NCI-H2171 (cell line): ENCODE measurements at regions not wholly inside any gene's neighbourhood (a gene's known extent, or its start where the extent isn't known, plus 50 kb on each side); places are given as distances from the start of the nearest gene placed in this dataset.
"Not testable (repeated sequence)": the region's sequence is repeated elsewhere in the genome, so short reads cannot be mapped to it uniquely, and the experiment has no call there.

Source experiments
- DNase-seq: peaks from one replicate; lab custom pipeline; 2025; lab: John Stamatoyannopoulos, UW

DNA sequence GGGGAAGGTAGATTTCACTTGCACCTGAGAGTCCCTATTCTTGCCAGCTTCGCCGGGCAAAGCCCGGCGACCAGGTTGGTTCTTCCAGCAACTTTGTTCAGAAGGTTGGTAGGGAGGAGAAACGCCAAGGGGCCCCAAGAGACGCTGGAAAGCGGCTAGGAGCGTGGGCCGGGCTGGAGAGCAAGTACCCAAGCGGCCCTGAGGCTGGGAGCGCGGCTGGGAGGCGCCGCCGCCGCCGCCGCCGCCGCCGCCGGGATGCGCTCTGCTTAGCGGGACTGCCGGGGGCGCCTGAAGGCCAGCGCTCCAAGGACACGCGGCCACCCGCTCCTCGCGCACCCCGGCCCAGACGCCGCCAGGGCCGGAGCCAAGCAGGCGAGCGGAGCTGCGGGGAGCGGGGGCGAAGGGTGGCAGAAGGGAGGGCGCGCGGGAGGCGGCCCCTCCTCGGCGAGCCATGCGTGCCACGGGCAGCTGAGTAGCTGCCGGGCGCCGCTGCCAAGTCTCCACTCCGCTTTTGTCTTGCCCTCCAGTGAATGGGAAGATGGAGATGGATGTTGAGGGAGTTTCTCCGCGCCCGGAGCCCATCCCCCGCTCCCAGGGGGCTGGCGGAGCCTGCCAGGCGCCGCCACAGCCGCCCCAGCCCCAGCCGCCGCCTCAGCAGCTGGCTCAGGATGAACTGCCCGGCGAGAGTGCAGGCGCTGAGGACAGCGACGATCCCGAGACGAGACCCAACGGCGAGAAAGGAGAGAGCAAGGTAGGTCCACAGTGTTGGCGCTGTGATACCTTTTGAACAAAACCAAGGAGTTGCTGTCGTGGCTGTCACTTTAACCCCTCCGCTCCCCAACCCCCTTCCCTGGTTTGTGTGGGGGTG lies 227.4 kb upstream of the AZI2 start:
- peak; percentile 43 for DNase-seq

DNA sequence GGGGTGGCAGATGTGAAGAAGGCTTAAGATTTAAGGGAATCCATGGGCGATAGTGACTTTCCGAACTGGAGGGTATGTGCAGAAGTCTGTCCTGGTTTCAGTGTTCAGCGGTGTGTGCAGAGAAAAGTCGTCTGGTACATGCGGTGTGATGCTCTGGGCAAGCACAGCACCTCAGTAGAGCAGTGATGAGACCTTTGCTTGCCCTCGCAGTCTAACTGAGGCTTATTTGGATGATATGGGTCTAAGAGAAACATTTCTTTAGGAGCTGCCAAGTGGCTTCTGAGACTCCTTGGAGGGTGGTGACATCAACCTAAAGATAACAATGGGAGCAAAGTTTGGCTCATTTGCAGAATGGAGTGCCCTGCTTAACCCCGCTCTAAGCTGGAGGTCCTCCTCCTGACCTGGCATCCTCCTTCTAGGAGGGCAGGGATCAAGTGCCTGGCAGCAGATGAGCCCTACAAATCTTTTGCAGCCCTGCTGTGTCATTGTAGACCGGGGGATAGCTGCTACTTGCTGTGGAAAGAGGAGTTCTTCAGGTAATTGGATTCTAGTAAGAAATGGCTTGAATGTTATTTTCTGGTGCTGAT lies 228.1 kb upstream of the AZI2 start:
- DNase-seq, result no peak

DNA sequence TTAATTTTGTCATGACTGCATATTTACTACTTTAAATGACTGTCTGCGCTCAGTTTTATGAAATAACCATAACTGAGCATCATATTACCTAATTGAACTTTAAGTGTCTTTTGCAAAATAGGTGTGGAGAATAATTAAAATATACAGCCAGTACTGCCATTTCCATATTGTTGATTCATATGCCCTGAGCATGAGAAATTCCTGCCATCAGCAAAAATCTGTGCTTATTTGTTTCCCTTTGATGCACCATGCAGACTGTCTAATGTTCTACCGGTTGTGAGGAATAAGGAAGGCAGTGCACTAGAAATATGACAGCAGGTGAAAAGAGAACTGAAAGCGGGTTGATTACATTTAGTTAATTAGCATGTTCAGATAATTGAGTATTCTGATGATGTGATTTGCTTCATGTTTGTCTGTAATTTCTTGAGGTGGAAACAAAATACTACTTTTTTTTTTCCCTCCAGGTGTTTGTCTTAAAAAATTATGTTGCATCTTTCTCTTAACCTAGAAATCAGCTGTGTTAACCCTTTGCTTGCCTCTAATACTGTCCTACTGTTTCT lies 229.4 kb upstream of the AZI2 start:
- no peak for DNase-seq

DNA sequence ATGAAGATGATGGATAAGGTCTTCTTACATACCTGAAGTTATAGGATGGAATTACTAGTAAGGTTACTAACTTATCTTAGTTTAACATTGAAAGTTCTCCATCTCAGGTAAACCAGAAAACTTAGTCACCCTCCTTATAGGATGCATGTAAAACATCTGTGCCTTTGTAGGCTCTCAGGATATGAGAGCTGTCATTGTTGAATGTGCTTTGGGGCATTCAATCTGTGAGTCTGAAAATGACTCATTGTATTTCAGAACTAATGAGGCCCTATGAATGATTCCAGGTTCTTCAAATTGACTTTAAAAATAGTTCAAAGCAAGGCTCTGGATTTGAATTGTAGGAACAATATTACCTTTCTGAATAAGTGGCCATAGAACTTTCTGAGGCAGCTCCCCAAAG lies 237.7 kb upstream of the AZI2 start:
- no peak for DNase-seq

DNA sequence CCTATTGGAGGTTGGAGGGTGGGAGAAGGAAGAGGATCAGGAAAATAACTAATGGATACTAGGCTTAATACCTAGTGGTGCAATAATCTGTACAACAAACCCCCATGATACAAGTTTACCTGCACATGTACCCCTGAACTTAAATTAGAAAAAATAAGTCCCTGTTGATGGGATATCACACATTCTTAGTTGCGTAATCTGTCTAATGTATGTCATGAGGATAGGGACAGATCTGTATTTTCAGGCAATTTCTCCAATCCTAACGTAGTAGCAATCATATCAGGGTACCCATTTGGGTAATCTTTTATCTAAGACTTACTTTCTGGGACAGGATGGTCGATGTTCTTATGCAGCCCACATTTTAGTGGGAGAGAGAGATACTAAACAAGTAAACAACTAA lies 239.1 kb upstream of the AZI2 start:
- no peak for DNase-seq

DNA sequence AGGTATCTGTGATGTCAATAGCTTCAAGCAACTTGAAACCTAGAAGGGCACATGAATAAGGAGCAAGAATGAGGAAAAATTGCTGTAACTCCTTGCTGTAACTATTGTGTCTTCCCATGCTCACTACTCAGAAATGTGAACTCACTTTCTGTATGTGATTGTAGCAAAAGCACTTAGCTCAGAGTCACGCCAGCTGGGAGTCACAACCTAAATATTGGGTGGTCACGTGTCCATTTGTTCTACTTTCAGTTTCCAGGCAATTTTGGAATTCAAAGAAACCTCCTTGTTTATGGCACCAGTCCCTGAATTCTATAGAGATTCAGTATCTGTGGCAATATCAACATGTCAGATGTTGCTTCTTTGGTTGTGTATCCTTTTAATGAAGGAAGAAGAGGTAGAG lies 241.6 kb upstream of the AZI2 start:
- DNase-seq, result no peak

DNA sequence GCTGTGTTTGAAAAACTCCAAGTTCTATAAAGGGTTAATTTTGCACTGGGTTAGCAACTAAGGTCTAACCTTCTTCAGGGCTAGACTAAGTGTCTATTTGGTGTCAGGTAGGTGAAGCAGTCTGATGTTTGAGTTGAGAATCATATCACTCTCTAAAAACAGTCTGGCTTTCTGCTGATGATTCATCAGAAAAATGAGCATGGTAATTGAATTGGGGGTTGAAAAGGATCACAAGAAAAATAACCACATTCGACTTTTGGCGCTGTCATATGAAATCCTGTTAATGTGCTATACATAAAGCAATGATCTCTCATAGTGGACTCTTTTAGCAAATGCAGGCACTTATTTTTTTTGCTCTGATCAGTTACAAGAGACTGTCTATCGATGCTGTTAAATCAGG lies 242.2 kb upstream of the AZI2 start:
- no peak for DNase-seq

DNA sequence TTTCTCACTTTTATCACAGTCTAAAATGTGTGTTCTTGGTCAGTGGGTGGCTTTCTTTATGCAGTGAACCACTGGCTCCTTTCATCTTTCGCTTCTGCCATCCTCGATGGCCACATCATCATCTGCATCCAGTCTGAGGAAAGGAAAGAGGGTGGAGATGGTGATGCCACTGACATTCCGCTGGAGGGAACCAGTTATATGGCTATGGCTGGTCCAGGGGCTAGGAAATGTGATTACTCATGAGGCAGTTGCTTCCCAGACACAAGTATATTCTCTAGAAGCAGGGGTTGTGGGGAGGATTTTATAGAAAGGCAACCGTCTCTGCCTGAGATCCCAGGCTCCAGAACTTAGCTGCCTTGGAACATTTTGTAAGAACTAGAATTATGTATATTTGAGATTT lies 246.7 kb upstream of the AZI2 start:
- DNase-seq, result no peak

DNA sequence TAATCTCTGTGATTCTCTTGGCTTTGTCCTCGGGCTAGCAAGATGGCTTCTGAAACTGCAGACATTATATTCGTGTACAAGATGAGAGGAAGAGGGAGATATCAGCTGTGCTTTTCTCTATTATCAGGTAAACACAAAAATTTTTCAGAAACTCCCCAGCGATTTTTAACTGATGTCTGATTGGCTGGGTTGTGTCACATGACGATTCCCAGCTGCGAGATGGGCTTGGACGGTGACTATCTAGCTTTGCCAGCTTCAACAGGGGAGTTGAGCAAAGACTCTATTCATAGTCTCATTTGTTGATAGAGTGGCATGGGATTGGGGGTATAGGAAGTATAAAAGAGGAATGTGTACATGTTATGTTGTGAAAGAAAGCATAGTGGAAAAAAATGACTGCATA lies 248.8 kb upstream of the AZI2 start:
- no peak for DNase-seq

DNA sequence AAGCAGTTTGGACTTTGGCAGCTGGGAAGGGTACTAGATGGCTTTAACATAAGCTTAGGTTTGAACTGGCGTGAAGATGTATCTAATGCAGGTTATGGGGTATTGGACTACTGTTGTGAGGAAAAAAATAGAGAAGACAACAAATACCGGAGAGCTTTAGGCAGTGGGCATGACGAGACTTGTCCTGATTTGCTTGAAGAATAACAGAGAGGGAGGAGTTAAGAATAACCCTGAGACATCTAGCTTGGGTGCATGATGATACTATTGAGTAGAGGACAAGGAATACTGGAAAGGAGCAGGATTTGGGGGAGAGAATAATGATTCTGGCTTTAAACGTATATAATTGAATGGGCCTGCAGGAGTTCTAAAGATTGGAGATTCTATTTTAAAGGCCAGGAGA lies 249.5 kb upstream of the AZI2 start:
- DNase-seq, result no peak

DNA sequence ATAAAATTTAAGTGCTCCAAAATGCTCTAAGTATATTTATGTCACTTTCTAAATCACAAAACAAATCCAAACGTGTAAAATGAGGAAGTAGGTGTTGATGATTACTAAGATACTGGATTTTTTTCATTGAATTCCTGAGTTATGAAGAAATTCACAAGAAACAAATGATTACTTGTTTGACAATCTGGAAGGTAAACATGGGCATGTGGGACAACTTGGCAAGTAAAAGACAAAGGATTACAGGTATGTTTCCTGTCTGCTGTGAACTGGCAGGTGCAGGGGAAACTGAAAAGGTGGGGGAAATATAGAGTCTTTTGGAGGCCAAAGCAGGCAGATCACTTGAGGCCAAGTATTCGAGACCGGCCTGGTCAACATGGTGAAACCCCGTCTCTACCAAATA lies 252.7 kb upstream of the AZI2 start:
- no peak for DNase-seq

DNA sequence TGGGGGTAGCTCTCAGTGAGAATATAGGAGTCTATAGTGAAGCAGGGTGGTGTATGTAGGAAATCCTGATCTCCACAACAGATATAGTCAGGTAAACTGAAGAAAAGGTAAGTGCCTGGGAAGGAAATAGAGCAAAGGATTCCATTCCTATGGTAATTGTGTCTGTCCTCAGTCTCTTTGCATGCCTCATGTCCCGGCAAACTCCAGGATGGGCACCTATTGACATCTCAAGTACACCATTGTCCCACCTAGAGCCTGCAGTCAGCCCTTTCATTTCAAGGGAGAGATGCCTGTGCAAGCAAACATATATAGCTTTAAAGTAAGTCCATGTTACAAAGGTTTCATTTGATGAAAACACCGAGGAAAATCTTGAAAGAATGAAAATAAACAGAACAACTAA lies 257.7 kb upstream of the AZI2 start:
- DNase-seq, result no peak

DNA sequence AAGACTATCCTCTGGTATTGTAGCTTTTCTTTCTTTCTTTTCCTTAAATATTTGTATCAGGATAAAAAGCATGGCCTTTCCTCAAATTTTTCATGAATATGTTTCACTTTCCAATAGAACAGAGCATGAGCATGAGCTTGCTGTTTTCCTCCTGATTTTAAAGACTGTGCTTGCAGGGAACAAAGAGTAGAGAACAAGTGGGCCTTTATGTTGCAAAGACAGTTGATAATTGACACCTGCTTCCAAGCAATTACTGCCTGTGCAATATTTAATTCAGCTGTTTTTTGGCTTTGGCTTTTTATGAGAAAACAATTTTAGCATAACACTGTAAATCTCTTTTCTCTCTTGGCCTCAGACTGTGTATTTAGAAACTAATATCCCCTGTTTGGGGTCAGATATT lies 263.6 kb upstream of the AZI2 start:
- DNase-seq, result no peak

DNA sequence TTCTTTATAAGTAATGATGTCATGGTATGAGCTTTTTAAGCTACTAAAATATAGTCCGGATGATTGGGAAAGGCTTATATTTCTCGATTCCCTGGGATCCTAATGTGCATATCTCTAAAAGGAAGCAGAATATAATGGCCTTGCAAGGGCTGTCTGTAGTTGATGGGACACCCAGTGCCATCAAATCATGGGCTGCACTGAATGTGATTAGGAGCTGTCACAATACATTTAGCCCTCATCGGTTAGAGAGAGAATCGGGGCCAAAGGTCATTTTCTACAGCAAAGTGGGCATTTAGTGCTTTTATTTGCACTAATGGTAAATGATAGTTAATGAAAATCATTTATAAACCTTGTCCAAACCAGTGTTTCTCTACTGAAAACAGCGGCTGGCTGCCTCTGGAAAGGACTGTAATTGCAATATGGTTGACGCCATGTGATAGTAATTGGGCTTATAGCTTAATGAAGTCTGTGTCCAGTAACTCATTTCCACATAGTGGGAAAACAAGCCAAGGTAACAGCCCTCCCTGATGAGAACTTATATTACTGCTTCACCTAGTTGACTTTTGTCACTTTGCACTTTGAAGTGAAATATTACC lies 265.0 kb upstream of the AZI2 start:
- DNase-seq, result no peak

DNA sequence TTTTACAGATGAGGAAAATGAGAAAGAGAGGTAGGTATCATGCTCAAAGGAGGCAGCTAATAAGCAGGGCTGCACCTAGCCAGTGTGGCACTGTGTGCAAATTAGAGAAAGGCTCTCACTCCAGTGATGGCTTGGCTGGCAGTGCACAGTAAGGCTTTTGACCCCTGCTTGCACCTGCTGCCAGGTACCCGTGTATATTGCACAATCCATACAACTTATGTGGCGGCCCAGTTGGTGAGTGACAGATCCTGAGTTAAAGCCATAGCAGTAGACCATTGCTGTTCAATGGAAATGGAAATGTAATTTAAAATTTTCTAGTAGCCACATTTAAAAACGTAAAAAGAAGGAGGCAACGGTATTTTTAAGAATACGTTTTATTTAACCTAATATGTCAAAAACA lies 266.4 kb upstream of the AZI2 start:
- no peak for DNase-seq

DNA sequence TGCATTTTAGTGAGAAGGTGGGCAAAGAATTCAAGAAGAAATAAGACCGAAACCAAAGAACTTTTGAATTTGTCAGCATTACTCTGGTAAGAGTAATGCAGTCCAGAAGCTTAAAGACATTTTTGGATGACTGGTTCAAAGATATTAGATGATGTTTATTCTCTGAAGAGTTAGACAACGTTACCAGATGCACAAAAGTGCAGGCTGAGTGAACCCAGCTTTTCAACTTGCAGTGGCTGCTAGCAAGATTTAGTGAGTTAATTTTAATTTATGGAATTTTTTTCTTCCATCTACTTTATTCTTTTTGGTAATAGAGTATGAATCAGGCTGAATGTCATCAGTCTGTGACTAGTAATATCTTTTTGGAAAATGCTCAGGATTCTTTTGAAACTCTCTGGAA lies 267.3 kb upstream of the AZI2 start:
- DNase-seq, result no peak

DNA sequence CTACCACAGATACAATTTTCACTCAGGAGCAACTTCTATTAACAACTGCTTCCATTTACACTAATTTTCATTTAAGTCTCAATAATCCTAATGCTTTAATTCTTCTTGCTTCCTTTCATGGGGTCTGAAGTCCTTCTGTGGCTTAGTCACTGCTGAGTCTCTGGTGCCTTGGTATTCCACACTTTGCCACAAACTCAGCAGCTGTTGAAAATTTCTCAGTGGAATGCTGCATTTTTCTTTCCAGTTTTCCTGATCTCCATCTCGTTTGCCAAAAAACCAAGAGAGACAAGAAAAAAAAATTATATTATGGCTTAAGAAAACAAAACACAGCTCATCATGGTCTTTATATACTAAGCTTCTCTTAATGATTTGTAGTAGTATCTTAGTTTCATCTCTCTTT lies 269.2 kb upstream of the AZI2 start:
- DNase-seq, result no peak

DNA sequence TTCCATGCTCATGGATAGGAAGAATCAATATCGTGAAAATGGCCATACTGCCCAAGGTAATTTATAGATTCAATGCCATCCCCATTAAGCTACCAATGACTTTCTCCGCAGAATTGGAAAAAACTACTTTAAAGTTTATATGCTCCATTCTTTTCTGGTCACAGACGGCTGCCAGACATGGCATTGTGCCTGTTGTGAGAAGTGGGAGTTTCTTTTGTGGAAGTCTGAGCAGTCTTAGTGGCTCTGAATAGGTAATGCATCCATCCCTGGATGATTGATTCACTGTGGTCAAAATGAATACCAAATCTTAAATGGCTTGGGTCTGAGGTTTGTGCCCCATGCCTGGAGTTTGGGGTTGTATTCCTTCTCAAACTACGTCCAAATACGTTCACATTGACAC lies 274.5 kb upstream of the AZI2 start:
- no peak for DNase-seq

DNA sequence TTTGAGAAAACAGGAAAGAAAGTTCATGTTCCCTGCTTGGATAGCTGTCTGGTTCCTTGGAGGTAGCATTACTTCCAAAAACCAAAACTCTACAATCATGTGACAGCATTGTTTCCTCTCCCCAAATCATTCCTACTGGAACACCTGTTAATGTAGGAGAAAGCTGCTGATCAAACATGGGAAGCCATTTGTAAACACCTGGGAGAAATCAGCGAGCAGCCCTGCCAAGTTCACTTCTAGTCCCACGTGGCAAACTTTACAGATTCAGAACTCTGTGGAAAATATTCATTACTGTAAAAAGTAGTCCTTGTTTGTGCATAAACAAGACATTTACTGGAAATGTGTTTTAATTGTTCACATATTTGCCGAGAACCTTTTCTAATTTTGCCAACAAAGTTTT lies 275.5 kb upstream of the AZI2 start:
- no peak for DNase-seq

DNA sequence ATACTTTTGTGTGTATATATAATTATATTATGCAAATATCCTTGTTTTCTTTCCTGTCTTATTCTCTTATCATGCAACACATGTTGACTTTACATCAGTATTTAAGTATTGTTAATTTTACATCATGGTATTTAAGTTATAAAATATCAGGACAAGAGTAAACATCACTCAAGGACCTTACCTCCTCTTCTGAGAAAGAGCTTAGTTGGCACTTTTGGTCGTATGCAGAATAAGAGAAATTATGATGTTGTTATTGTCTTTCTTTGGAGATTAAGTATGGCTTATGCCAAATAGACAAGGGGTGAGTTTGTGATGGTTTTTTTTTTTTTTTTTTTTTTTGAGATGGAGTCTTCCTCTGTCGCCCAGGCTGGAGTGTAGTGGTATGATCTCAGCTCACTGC lies 279.2 kb upstream of the AZI2 start:
- DNase-seq, result not testable (repeated sequence)

DNA sequence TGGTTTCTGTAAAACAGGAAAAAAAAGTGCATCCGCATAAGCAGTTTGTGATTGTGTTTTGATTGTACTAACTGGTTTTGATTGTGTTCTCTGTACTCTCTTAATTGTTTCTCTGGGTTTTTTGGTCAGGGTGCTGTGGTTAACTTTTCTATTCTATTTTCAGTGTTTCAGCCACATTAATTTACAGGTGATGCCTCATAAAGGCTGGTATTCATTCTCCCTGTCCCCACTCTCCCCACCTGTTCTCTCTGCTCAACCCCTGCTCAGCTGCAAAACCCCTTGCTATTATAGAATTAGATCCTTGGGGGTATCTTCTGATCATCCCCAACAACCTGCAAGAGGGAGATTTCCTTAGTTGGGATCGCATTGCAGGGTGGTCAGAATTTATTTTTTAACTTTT lies 285.4 kb upstream of the AZI2 start:
- no peak for DNase-seq

DNA sequence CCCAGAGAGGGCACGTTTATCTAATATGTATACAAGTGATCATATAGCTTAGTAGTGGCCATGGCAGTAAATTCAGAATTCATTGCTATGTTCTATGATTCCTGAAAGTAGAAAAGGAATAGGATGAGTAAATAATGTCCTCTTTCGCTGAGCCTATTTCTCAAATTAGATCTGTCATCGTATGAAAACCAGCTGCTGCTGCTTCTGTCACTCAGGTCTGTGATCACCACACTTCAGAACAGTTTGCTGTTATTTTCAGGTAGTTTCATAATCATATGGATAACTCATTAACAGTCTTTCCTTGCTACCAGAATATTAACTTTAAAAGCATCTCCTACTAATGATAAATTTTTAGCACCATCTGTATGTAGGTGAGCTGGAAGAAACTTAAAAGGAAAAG lies 289.1 kb upstream of the AZI2 start:
- no peak for DNase-seq

DNA sequence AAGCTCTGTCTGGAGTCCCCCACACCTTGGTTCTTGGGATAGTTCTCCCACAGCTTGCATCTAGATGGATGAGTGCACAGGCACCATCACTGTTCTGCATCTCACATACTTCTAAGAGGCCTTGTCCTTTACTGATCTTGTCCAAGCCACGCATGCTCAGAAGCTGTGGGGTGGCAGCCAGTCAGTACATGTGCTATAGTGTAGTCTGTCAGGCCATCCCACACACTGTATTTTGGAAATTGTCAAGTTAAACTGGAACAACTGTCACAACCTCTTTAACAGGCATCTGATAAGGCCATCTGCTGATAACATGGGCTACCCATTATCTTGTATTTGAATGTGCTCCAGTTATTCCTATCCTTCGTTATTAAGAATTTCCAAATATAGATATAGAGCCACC lies 296.5 kb upstream of the AZI2 start:
- no peak for DNase-seq
